GM21786 (cell line): ENCODE measurements at regions not wholly inside any gene's neighbourhood (a gene's known extent, or its start where the extent isn't known, plus 50 kb on each side); places are given as distances from the start of the nearest gene placed in this dataset.
"Not testable (repeated sequence)": the region's sequence is repeated elsewhere in the genome, so short reads cannot be mapped to it uniquely, and the experiment has no call there.

Source experiments
- ATAC-seq: cut with Tn5 transposase; IDR thresholded peaks from one replicate; pipeline ENCODE4 v1.9.1; 2021; ENCODE audit not compliant: unreplicated experiment

DNA sequence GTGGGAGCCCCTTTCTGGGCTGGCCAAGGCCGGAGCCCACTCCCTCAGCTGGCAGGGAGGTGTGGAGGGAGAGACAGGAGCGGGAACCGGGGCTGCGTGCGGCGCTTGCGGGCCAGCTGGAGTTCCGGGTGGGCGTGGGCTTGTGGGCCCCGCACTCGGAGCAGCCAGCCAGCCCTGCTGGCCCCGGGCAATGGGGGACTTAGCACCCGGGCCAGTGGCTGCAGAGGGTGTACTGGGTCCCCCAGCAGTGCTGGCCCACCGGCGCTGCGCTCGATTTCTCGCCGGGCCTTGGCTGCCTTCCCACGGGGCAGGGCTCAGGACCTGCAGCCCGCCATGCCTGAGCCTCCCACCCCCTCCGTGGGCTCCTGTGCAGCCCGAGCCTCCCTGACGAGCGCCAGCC lies 1082.5 kb downstream of the PCDH17 start:
- not testable (repeated sequence) for ATAC-seq

DNA sequence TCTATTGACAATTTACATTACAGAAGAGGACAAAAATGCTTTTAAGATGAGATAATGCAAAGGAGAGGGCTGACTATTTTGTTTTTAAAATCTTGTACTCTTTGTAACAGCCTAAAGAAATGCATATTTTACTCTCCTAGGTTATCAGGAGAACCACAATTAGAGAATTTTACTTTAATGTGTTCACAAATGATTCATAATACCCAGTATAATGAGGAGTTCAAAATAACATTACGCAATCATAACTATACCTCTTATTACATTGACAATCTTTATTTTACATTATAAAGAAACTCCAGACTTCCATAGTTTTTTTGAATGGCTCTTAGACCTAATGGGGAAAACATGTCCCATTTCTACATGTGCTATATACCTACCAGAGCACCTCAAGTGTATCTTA lies 1089.7 kb downstream of the PCDH17 start:
- no peak for ATAC-seq

DNA sequence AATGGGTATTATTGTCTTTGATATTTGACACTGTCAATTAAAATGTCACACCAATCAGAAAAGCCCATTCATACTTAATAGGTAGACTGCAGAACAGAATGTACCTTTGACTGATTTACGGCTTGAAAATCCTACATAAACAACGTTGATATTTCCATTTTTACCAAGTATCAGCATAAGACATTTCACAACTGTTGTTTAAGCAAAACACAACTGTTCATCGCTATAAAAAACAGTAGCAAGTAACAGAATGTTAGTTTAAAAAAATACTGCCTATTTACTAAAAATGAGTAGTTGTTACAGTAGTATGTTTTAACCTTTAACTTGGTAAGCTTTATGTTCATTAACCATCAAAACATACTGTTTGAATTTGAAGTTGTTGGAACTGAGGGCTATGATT lies 1096.6 kb downstream of the PCDH17 start:
- ATAC-seq: no peak

DNA sequence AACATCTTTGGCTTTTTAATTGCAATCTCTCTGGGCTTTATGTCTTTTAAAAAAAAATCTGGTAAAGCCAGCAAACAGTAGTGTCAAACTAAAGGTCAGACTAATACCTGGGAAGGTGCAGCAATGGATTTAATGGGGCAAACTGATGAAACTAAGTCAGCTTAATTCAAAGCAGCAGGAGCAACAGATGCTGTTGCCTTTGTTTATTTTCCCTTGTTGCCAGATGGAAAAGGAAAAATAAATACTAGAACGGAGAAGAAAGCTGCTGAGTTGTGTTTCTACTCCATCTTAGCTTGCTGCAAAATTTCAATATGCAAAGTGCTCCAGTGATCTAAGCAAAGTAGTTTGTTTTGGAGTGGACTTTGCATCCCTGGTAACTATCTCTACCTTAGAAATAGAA lies 1097.8 kb downstream of the PCDH17 start:
- no peak for ATAC-seq

DNA sequence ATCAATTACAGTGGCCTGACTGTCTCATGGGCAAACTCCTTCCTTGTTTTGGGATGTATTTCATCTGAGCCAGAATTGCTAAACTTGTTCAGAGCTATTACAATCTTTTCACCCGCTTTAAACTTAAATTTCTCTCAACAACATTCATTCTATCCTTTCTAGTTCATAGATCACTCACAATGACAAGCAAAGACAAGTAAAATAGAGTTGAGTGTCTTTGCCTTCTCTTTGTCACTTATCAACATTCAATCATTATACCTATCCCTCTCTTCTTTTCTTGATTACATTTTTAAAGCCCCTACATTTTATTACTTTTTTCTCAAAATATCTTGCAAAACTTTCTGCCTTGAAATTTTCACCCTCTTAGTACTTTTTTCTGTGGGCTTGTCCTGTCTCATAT lies 1113.1 kb downstream of the PCDH17 start:
- no peak for ATAC-seq

DNA sequence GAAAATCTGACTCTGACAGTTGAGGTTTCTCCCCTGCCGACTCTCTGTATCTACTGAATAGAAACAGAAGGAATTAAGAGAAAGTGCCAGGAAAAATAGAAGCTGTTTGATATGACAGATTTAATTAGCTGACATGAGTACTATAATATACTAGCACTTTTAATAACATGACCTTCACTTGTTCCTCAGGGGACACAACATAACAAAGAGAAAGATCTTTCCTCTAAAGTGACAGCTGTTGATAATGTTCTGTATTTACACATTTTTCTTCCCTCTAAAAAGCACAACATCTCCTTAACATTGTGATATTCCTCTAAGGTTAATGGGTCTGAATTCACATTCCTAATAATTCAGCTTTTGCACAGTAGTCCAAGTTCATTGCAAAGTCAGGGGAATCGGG lies 1136.0 kb downstream of the PCDH17 start:
- ATAC-seq: no peak

DNA sequence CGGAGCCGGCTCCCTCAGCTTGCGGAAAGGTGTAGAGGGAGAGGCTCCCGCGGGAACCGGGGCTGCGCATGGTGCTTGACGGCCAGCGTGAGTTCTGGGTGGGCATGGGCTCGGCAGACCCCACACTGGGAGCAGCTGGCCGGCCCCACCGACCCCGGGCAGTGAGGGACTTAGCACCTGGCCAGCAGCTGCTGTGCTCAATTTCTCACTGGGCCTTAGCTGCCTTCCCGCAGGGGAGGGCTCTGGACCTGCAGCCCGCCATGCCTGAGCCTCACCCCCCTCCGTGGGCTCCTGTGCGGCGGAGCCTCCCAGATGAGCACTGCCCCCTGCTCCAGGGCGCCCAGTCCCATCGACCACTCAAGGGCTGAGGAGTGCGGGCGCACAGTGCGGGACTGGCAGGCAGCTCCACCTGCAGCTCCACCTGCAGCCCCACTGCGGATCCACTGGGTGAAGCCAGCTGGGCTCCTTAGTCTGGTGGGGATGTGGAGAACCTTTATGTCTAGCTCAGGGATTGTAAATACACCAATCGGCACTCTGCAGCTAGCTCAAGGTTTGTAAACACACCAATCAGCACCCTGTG lies 1141.8 kb downstream of the PCDH17 start:
- ATAC-seq: no peak

DNA sequence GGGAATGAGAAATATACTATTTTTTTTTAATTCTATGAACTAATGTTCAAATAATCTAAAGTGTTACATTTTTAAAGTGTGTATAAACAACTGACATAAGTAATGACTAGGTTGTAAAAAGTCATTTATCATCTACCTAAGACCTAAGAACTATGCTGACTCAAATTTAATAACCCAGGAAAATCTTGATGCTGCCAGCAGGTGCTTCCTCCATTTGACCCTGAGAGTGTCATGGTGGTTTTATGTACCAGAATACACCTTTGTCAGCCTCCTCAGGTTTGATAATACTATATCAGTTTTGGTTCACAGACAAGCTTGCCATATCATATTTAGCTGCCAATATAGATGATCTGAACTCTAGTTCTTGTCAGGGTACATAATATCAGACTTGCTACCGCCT lies 1151.2 kb downstream of the PCDH17 start:
- ATAC-seq: no peak

DNA sequence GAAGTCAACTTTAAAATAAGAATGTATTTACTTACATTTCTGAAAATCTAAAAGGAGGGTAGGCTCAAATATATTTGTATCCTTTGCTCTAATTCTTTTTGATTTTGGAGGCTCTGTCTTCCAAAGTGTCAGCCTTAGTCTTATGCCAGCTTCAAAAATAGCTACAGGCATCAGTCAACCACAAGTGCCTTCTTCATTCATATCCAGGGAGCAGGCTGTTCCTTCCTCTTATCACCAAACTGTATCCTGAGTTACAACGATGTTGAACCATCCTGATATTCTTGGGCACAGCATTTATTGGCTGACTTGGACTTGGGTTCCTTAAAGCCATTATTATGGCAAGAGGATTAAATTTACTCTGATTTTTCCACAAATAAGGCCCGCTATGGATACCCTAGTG lies 1161.3 kb downstream of the PCDH17 start:
- ATAC-seq: no peak

DNA sequence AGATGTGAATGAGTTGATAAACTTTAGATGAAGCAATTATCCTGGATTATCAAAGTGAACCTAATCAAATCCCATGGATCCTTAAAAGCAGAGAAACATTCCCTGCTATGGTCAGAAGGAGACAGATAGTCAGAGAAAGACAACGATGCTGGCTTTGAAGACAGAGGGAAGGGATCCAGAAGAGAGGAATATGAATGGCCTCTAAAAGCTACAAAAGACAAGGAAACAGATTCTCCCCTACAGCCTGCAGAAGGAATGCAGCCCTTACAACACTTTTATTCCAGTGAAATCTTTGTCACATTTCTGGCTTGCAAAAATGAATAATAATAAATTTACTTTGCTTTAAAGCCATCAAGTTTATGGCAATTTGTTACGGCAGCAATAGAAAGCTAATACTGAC lies 1164.2 kb downstream of the PCDH17 start:
- ATAC-seq: no peak

DNA sequence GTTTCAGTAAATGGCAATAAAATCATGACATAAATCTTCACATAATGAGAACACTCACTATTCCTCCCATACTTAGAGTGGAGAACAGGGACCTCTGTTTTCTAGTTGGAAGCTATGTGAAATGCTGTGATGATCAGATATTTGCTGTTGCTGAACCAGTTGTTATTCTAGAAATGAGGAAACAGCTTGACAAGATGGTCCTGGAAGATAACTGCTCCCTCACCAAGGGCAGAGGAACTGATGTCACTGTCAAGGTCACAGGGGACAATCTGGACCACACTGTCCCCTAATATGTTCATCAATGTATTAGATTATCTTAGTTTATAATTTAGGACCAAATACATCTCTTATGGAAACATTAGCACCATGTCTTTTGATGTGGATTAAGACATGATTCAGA lies 1173.3 kb downstream of the PCDH17 start:
- ATAC-seq: no peak

DNA sequence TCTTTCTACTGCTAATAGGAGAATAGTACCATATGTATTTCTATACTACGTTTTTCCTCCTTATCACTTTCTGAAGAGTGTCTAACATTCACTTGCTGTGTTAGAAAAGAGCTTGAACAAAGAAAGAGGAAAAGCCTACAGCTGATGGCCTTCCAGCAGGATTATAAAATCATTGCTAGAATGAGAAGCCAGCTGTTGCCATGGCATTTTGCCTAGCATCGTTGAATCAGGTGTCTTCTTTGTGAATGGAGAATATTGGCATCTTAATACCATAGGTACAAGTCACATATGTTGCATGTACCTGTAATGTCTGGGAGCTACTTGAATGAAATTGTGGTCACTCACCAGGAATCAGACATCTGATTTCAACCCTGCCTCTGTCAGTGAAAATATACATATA lies 1174.9 kb downstream of the PCDH17 start:
- no peak for ATAC-seq

DNA sequence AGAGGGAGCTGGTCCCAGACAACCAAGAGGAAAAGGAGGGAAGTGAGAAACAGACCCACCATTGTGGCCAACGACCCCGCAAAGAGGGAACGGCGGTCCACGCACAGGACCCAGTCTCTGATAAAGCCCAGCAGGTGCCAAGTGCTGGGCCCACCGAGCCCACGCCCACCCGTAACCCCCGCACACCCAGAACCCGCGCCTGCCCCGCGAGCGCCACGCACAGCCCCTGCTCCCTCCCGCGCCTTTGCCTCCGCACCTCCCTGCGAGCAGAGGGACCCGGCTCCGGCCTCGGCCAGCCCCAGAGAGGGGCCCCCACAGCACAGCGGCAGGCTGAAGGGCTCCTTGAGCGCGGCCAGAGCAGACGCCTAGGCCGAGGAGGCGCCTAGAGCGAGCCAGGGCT lies 1192.2 kb downstream of the PCDH17 start:
- no peak for ATAC-seq

DNA sequence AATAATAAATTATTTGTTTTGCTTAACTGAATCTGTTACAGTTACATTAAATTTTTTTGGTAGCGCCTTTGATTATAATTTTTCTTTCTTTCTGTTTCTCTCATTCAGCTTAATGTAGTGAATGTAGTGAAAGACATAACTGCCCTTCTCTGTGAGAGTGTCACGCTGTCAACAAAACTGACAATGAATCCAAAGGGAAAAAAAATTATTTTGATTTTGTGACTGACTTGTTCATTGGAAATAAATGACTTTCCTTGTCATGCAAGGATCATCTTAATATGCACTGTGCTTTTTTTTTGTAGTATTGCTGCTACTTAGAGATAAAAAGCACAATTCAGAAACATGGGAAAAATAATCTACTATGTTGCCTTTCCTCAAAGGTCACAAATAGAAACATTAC lies 1196.4 kb downstream of the PCDH17 start:
- ATAC-seq: no peak

DNA sequence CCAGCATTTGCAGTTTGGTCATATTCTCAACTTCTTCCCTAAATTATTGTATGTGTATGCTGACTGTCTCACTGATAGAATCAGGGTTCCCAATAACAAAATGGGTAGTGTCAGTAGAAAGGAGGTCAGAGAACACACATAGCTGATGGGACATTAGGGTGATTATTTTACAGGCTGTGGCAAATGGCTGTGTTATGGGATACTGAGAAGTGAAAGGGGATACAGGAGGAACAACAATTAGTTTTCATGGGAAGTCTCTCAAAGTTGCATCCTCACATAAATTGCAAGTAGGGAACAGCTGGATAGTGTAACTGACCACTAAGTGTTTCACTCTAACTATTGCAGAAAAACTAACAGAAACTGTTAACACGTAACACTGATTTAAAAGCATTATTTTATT lies 1199.3 kb downstream of the PCDH17 start:
- ATAC-seq: no peak

DNA sequence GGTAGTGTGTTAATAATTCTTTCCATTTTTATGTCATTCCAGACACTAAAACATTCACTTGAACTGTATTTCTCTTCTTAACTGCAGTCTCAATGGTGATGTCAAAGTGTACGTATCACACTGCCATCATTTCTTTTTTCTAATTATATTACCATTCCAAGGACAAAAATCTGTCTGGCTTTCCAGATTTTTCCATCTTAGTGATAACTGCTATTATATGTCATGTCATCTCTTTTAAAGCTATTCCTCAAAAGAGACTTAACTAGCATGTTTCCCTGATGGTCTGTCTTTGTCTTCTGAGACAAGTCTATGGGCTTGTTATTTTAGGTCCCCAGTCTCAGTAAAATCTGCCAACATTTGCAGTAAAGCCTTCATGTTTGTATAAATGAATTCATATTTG lies 1207.1 kb downstream of the PCDH17 start:
- no peak for ATAC-seq

DNA sequence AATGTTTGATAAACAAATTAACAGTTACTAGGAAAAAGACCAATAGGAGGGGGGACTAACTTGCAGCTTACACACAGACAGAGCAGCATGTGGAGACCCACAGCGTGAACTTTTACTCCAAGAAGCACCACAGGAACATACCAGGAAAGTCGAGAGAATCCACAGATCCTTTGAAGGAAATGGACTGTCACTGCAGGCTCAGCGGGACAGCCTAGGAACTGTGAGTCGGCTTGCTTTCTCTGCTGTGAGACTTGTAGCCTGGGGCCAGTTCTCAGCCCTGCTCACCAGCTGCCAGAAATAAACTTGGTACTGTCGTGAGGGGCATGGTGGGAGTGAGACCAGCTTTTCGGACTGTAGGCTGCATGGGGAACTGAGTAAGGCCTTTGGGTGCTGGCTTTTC lies 1211.5 kb downstream of the PCDH17 start:
- ATAC-seq: no peak

DNA sequence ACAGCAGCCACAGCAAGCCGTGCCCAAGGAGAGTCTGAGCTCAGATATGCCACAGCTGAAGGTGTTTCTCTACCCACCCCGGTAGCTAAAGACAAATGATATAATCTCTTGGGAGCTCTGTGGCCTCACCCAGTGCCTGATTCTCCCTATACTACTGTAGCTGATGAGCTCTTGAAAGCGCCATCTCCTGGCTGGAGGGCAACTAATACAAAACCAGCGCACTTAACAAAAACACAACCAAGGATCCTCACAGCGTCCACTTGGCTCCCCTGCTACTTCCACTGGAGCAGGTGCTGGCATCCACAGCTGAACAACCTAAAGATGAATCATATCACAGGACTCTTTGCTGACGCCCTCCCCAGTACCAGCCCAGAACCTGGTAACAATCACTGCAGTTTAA lies 1212.0 kb downstream of the PCDH17 start:
- ATAC-seq: no peak

DNA sequence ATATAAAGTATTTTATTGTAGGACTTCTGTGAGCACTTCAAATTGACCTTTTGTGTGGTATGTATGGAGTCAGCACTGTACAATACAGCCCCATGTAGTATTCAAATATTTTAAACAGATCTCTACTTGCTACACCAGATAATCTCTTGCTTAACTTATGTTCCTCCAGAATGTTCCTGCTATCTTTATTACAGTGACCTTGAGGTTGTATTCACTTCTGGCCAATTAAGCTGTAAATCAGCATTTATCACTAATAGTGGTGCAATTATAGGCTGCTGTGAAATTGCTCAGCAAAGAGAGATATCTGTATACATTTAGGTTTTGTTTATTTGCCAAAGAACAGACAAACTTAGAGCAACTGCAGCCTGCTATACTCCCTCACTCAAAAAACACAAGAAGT lies 1218.6 kb downstream of the PCDH17 start:
- ATAC-seq: no peak

DNA sequence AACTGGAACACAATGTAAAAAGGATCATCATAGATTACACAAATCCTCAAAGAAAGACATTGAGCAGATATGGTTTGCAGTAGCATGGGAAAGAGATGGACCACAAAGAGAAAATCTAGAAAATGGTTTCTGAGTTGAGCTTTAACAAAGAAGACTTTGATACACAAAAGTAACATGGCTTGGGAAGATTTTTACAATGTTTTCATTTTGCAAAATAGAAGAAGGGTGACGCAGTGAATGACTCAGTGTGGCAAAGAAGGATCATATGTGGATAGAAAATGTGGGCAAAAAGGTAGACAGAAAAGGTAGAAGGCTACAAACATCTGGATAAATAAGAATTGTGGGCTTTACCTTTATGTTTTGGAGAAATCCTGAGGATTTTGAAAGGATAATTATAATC lies 1220.5 kb downstream of the PCDH17 start:
- no peak for ATAC-seq

DNA sequence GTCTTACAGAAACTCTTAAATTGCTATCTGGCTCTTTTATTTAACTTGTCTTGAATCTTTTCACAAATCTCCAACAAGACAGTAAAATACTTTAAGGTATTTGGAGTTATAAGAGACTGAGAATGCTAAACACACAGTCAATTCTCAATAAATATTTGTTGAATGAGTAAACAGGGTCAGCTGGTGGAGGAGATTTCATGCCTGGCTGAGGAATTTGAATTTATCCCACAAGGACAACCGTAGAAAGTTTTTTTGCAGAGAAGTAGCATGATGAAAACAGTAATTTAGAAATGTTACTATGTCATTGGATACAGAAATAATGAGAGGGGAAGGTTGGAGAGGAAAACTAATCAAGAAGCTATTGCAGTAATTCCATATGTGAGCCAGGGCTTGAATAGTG lies 1223.7 kb downstream of the PCDH17 start:
- no peak for ATAC-seq

DNA sequence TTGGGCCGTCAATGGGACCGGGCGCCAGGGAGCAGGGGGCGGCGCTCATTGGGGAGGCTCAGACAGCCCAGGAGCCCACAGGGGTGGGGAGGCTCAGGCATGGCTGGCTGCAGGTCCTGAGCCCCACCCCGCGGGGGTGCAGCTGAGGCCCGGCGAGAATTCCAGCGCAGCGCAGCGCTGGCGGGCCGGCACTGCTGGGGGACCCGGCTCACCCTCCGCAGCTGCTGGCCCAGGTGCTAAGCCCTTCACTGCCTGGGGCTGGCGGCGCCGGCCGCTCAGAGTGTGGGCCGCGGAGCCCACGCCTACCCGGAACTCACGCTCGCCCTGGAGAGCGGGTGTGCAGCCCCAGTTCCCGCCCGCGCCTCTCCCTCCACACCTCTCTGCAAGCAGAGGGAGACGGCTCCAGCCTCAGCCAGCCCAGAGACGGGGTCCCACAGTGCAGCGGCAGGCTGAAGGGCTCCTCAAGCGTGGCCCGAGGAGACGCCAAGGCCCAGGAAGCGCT lies 1227.4 kb downstream of the PCDH17 start:
- ATAC-seq: no peak

DNA sequence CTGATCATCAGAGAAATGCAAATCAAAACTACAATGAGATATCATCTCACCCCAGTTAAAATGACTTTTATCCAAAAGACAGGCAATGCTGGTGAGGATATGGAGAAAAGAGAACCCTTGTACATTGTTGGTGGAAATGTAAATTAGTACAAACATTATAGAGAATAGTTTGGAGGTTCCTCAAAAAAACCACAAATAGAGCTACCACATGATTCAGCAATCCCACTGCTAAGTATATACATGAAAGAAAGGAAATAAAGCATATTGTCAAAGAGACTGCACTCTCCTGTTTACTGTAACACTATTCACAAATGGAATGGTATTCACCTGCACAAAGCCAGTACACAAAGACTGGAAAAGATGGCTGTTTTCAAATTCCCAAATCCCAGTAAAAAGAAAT lies 1233.7 kb downstream of the PCDH17 start:
- ATAC-seq: no peak

DNA sequence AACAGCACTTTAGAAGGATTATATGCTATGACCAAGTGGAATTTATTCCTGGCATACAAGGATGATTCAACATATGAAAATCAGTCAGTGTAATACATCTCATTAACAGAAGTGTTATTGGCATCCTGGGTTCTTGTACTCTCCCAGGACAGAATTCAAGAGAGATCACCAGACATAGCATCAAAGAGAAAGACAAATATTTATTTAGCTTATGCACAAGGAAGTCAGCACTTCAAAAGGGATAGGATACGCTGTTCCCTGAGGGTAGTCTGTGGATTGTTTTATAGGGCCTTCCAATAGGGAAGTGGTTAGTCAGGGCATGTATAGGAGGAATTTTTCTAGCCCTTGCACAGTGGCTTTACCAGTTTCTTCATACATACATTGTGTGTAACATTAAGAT lies 1238.0 kb downstream of the PCDH17 start:
- no peak for ATAC-seq
